IMR-90 (cell line): ENCODE measurements at regions not wholly inside any gene's neighbourhood (a gene's known extent, or its start where the extent isn't known, plus 50 kb on each side); places are given as distances from the start of the nearest gene placed in this dataset.

ENCODE experiments used
- ATAC-seq: fragments of 200-7000 bp; cut with Tn5 transposase; 2 replicates; pipeline ENCODE4 v1.9.1; 2020; ENCODE audit warnings: low read depth, mild to moderate bottlenecking, moderate library complexity
- BruUV-seq: library from RNA; stranded (reverse); fragments of 400-500 nt; replicated peaks from 2 replicates; lab custom pipeline; 2021; lab: Mats Ljungman, UMichigan
- CTCF ChIA-PET: fragments of 300-600 bp; formaldehyde crosslinking; extraction: SDS; loops from one replicate; lab custom pipeline; 2021; ENCODE audit warnings: antibody characterized with exemption; lab: Yijun Ruan, JAX
- POLR2A ChIA-PET: fragments of 300-600 bp; sonication (Branson Sonifier 250); formaldehyde crosslinking; loops from one replicate; lab custom pipeline; 2022; ENCODE audit warnings: antibody characterized with exemption; ENCODE audit not compliant: unreplicated experiment; lab: Charles Lee
- DNase-seq: peaks from one replicate; pipeline ENCODE4 v3.0.0; 2013
- H2AFZ ChIP-seq: replicated peaks from 2 replicates; pipeline ENCODE3; 2013; ENCODE audit warnings: low read length, mild to moderate bottlenecking; ENCODE audit not compliant: poor library complexity
- H2AK5ac ChIP-seq: 2 replicates; pipeline ENCODE4 v1.6.1; 2013; ENCODE audit warnings: low read depth, low read length, inconsistent platforms
- H2AK9ac ChIP-seq: replicated peaks from 2 replicates; pipeline ENCODE3; 2013; ENCODE audit warnings: mild to moderate bottlenecking, low read depth, low read length, moderate library complexity; ENCODE audit not compliant: poor library complexity
- H2BK120ac ChIP-seq: 2 replicates; pipeline ENCODE4 v1.6.1; 2013; ENCODE audit warnings: low read depth, low read length, inconsistent platforms
- H2BK15ac ChIP-seq: 3 replicates; pipeline ENCODE4 v1.6.1; 2013; ENCODE audit warnings: low read depth, low read length, inconsistent platforms
- H2BK20ac ChIP-seq: 2 replicates; pipeline ENCODE4 v1.6.1; 2013; ENCODE audit warnings: low read depth, mild to moderate bottlenecking, inconsistent platforms, low read length, moderate library complexity
- H2BK5ac ChIP-seq: 2 replicates; pipeline ENCODE4 v1.6.1; 2013; ENCODE audit warnings: mild to moderate bottlenecking, low read depth, low read length, inconsistent platforms; ENCODE audit not compliant: poor library complexity, severe bottlenecking
- H3K14ac ChIP-seq: replicated peaks from 2 replicates; pipeline ENCODE4 v1.6.1; 2013; ENCODE audit warnings: low read depth, low read length, inconsistent platforms
- H3K18ac ChIP-seq: 2 replicates; pipeline ENCODE4 v1.6.1; 2013; ENCODE audit warnings: low read depth, low read length, control low read depth
- H3K23ac ChIP-seq: 2 replicates; pipeline ENCODE4 v1.6.1; 2013; ENCODE audit warnings: low read depth, low read length, inconsistent platforms
- H3K27ac ChIP-seq: 2 replicates; pipeline ENCODE4 v1.5.1; 2013; ENCODE audit warnings: mild to moderate bottlenecking, control low read depth, low read length; ENCODE audit not compliant: insufficient read depth
- H3K27me3 ChIP-seq: 2 replicates; pipeline ENCODE4 v1.6.1; 2013; ENCODE audit warnings: low read length; ENCODE audit not compliant: control insufficient read depth, insufficient read depth
- H3K36me3 ChIP-seq: 2 replicates; pipeline ENCODE4 v1.6.1; 2013; ENCODE audit warnings: low read length, mixed read lengths; ENCODE audit not compliant: control insufficient read depth, insufficient read depth
- H3K4ac ChIP-seq: 2 replicates; pipeline ENCODE4 v1.6.1; 2013; ENCODE audit warnings: low read depth, low read length, inconsistent platforms
- H3K4me1 ChIP-seq: 2 replicates; pipeline ENCODE4 v1.6.1; 2013; ENCODE audit warnings: low read length, mixed read lengths; ENCODE audit not compliant: control insufficient read depth, insufficient read depth
- H3K4me2 ChIP-seq: 2 replicates; pipeline ENCODE4 v1.6.1; 2013; ENCODE audit warnings: low read depth, mild to moderate bottlenecking, control low read depth, low read length, moderate library complexity
- H3K4me3 ChIP-seq: 2 replicates; pipeline ENCODE4 v1.5.1; 2013; ENCODE audit warnings: low read depth, mild to moderate bottlenecking, control low read depth, low read length, moderate library complexity; ENCODE audit not compliant: insufficient read depth
- H3K56ac ChIP-seq: 2 replicates; pipeline ENCODE4 v1.6.1; 2013; ENCODE audit warnings: low read length, inconsistent platforms; ENCODE audit not compliant: insufficient read depth; ENCODE audit errors: extremely low read depth
- H3K79me1 ChIP-seq, 2 experiments: 2 replicates each; pipeline ENCODE4 v1.6.1; 2013; ENCODE audit warnings: low read length in 2 of 2, inconsistent platforms in 1 of 2, low read depth in 1 of 2
- H3K9ac ChIP-seq: 2 replicates; pipeline ENCODE4 v1.6.1; 2013; ENCODE audit warnings: low read depth, low read length, control low read depth
- H3K9me1 ChIP-seq: 2 replicates; pipeline ENCODE4 v1.6.1; 2013; ENCODE audit warnings: low read length, inconsistent platforms; ENCODE audit not compliant: insufficient read depth
- H3K9me3 ChIP-seq: 2 replicates; pipeline ENCODE4 v1.6.1; 2013; ENCODE audit warnings: low read length; ENCODE audit not compliant: control insufficient read depth, insufficient read depth
- H4K20me1 ChIP-seq: 2 replicates; pipeline ENCODE4 v1.6.1; 2013; ENCODE audit warnings: low read length, inconsistent platforms; ENCODE audit not compliant: insufficient read depth
- H4K5ac ChIP-seq: 2 replicates; pipeline ENCODE4 v1.6.1; 2013; ENCODE audit warnings: mild to moderate bottlenecking, low read depth, low read length, control low read depth
- H4K8ac ChIP-seq, 2 experiments: 2 replicates each; pipeline ENCODE4 v1.6.1; 2013; ENCODE audit warnings: low read depth in 2 of 2, low read length in 2 of 2, control low read depth in 1 of 2, inconsistent platforms in 1 of 2
- H4K91ac ChIP-seq: 2 replicates; pipeline ENCODE4 v1.6.1; 2013; ENCODE audit warnings: low read depth, low read length, inconsistent platforms; ENCODE audit not compliant: insufficient read depth
- BHLHE40 ChIP-seq: fragments of 150-350 bp; IDR thresholded peaks from 2 replicates; pipeline ENCODE4 v1.6.1; 2016; ENCODE audit warnings: mild to moderate bottlenecking, low read depth, low read length
- CEBPB ChIP-seq: IDR thresholded peaks from 2 replicates; pipeline ENCODE4 v1.6.1; 2012; ENCODE audit warnings: low read depth, low read length, improper control_type of control experiment
- CHD1 ChIP-seq: IDR thresholded peaks from 2 replicates; pipeline ENCODE4 v1.6.1; 2012; ENCODE audit warnings: low read depth, low read length, improper control_type of control experiment
- CTCF ChIP-seq: conservative IDR thresholded peaks from 2 replicates; pipeline ENCODE4 v1.5.1; 2012; ENCODE audit warnings: mild to moderate bottlenecking, low read depth, low read length, improper control_type of control experiment
- FOS ChIP-seq: fragments of 150-350 bp; IDR thresholded peaks from 2 replicates; pipeline ENCODE4 v1.6.1; 2016; ENCODE audit warnings: low read depth, low read length
- MAFK ChIP-seq: IDR thresholded peaks from 2 replicates; pipeline ENCODE4 v1.6.1; 2012; ENCODE audit warnings: low read depth, low read length, improper control_type of control experiment
- MAZ ChIP-seq: IDR thresholded peaks from 2 replicates; pipeline ENCODE4 v1.6.1; 2012; ENCODE audit warnings: low read depth, mild to moderate bottlenecking, low read length, improper control_type of control experiment, moderate library complexity, borderline replicate concordance
- MXI1 ChIP-seq: IDR thresholded peaks from 2 replicates; pipeline ENCODE4 v1.6.1; 2012; ENCODE audit warnings: low read depth, mild to moderate bottlenecking, low read length, moderate library complexity, borderline replicate concordance
- NFE2L2 ChIP-seq: fragments of 150-350 bp; IDR thresholded peaks from 2 replicates; pipeline ENCODE4 v1.6.1; 2016; ENCODE audit warnings: low read depth, mild to moderate bottlenecking, low read length
- POLR2A ChIP-seq: IDR thresholded peaks from 2 replicates; pipeline ENCODE4 v1.6.1; 2012; ENCODE audit warnings: mild to moderate bottlenecking, low read depth, low read length
- RAD21 ChIP-seq: IDR thresholded peaks from 2 replicates; pipeline ENCODE4 v1.6.1; 2012; ENCODE audit warnings: low read length, improper control_type of control experiment
- RCOR1 ChIP-seq: IDR thresholded peaks from 2 replicates; pipeline ENCODE4 v1.6.1; 2012; ENCODE audit warnings: mild to moderate bottlenecking, low read length, improper control_type of control experiment; ENCODE audit not compliant: insufficient replicate concordance
- RFX5 ChIP-seq: IDR thresholded peaks from 2 replicates; pipeline ENCODE4 v1.8.0; 2012; ENCODE audit warnings: low read depth, mild to moderate bottlenecking, low read length, moderate library complexity
- SMC3 ChIP-seq: fragments of 150-350 bp; IDR thresholded peaks from 2 replicates; pipeline ENCODE4 v1.6.1; 2016; ENCODE audit warnings: low read depth, mild to moderate bottlenecking, antibody characterized with exemption, low read length, moderate library complexity
- USF2 ChIP-seq: fragments of 150-350 bp; IDR thresholded peaks from 2 replicates; pipeline ENCODE4 v1.6.1; 2017; ENCODE audit warnings: mild to moderate bottlenecking, antibody characterized with exemption, low read length, low read depth
- WGBS, 2 experiments: methylation state at CpG; one replicate each; pipeline versions ENCODE4 v1.1.5 to v1.1.7; 2013; ENCODE audit warnings: missing lambda C conversion rate in 2 of 2; ENCODE audit not compliant: insufficient read length in 1 of 2; ENCODE audit errors: extremely low coverage in 2 of 2; 5-methylcytosine and 5-hydroxymethylcytosine counted together
- dilution Hi-C: fragments of 300-500 bp; cut with HindIII; formaldehyde crosslinking; loops from one replicate; pipeline ENCODE4 v1.14.3; 2018; ENCODE audit warnings: low sequenced_read_pairs; ENCODE audit not compliant: unreplicated experiment
- in situ Hi-C: fragments of 300-500 bp; cut with MboI; formaldehyde crosslinking; loops from 3 replicates; pipeline ENCODE4 v1.14.3; 2019; ENCODE audit warnings: low sequenced_read_pairs, inconsistent platforms, mixed read lengths
- intact Hi-C: fragments of 100-400 bp; cut with micrococcal nuclease; formaldehyde crosslinking; loops from 2 replicates; pipeline ENCODE4 v1.10.0; 2022
- TF ChIP-seq, protein P1 (sequence below): fragments of 150-350 bp; IDR thresholded peaks from 2 replicates; pipeline ENCODE4 v1.6.1; 2016; ENCODE audit warnings: low read depth, mild to moderate bottlenecking, low read length, moderate library complexity, borderline replicate concordance

DNA sequence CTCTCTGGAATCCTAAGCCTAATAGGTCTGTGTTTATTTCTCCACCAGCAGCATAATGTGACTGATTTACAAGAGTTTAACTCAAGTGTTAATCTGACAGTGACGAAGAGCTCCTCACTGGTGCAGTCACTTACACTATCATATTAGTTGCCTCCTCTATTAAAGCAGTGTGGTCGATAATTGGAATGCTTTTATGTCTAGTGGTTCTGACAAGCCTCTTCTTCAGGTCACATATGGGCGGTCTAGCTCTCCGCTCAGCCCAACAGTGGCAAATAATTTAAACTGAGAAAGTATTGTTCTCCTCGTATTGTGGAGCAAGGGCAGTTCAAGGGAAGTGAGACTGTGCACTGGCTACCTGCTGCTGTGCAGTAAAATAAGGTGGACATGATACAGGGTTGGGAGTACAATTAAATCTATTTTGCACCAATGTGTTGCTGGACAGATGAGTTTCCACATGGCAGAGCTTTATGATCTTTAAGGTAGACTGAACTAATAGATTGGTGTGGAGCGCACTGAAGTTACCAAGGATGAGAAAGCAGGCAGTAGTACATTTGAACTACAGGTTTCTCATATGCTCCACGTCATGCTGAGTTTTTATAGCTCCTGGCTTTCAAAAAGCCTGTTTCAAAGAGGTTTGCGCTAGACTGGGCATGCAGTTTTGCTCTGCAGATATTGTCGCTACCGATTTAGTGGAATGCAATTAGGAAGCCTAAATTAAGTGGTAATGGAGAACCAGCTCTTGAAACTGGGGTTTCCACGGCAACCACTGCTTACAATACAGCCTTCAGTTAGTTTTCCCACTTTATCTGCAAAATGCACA, 151.7 kb upstream of the POU3F3 start:
- H4K91ac ChIP-seq, result no peak overlapping the region
- no peak overlapping the region for H3K9ac ChIP-seq
- H3K18ac ChIP-seq, result no peak overlapping the region
- H3K4me1 ChIP-seq, result no peaks in the 10 kb centered on the region
- H2BK15ac ChIP-seq, result no peak overlapping the region
- no peaks in the 10 kb centered on the region for H3K79me1 ChIP-seq
- no peaks in the 10 kb centered on the region for H3K27me3 ChIP-seq
- no TSS peak for BruUV-seq
- H2BK20ac ChIP-seq, result no peak overlapping the region
- H3K9me3 ChIP-seq, result peaks cover 10% of the 10 kb centered on the region; the same call in 1 of the 2 replicates
- no peaks in the 10 kb centered on the region for H3K36me3 ChIP-seq
- no peak overlapping the region for H4K5ac ChIP-seq
- intact Hi-C loops (no loop called here), in situ Hi-C loops (no loop called here), dilution Hi-C loops (no loop called here)
- no peak for DNase-seq
- no peak overlapping the region for H3K14ac ChIP-seq
- no peak overlapping the region for H3K4ac ChIP-seq
- H3K56ac ChIP-seq, result no peak overlapping the region
- H3K23ac ChIP-seq, result no peak overlapping the region
- POLR2A ChIA-PET, result no interaction called here
- no peaks in the 10 kb centered on the region for H4K20me1 ChIP-seq
- 33% methylated on average over 3 of the region's 11 CpGs; no CpG with 5 or more reads in 1 of the 2 experiments for WGBS, 2 experiments
- no peak for ATAC-seq
- H3K27ac ChIP-seq, result no peak overlapping the region
- H3K4me2 ChIP-seq, result no peak overlapping the region
- H2BK120ac ChIP-seq, result no peak overlapping the region
- H2AFZ ChIP-seq, result no peak overlapping the region
- H2AK5ac ChIP-seq, result no peak overlapping the region
- no peak overlapping the region for H2AK9ac ChIP-seq
- CTCF ChIA-PET, result no interaction called here
- no peak overlapping the region for H4K8ac ChIP-seq
- no peak overlapping the region for H2BK5ac ChIP-seq
- no peak for TF ChIP-seq BHLHE40
- no peak for TF ChIP-seq SMC3
- TF ChIP-seq MAZ, result no peak
- TF ChIP-seq CHD1, result no peak
- TF ChIP-seq CTCF, result no peak
- no peak for TF ChIP-seq CEBPB
- no peak for TF ChIP-seq RCOR1
- no peak for TF ChIP-seq FOS
- no peak for TF ChIP-seq USF2
- TF ChIP-seq MXI1, result no peak
- TF ChIP-seq MAFK, result no peak
- no peak for TF ChIP-seq RAD21
- TF ChIP-seq, protein P1, sequence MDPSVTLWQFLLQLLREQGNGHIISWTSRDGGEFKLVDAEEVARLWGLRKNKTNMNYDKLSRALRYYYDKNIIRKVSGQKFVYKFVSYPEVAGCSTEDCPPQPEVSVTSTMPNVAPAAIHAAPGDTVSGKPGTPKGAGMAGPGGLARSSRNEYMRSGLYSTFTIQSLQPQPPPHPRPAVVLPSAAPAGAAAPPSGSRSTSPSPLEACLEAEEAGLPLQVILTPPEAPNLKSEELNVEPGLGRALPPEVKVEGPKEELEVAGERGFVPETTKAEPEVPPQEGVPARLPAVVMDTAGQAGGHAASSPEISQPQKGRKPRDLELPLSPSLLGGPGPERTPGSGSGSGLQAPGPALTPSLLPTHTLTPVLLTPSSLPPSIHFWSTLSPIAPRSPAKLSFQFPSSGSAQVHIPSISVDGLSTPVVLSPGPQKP, result no peak
- TF ChIP-seq RFX5, result no peak
- TF ChIP-seq POLR2A, result no peak
- TF ChIP-seq NFE2L2, result no peak
- H3K9me1 ChIP-seq, result no peaks in the 10 kb centered on the region
- no peak overlapping the region for H3K4me3 ChIP-seq
